ENCODE measurements at regions not wholly inside any gene's neighbourhood (a gene's known extent, or its start where the extent isn't known, plus 50 kb on each side); places are given as distances from the start of the nearest gene placed in this dataset.
"Not testable (repeated sequence)": the region's sequence is repeated elsewhere in the genome, so short reads cannot be mapped to it uniquely, and the experiment has no call there.

GRCh38 chr2:186972281-186972970, 123.5 kb upstream of the ZSWIM2 start:
- ChIA-PET POLR2A (no interaction called here), CTCF (interaction anchor here (0.6 kb wide), 1 partner anchor 78 kb away, joined by 3 read pairs; no protein-coding TSS in a partner anchor)
- TF ChIP-seq TARDBP (IDR thresholded peaks at IDR 0.05) (no peak), ZNF384 (IDR thresholded peaks at IDR 0.05) (no peak), BHLHE40 (IDR thresholded peaks at IDR 0.05; ENCODE audit: borderline replicate concordance) (no peak), HDGF (IDR thresholded peaks at IDR 0.05; ENCODE audit: borderline replicate concordance) (no peak), LEF1 (IDR thresholded peaks at IDR 0.05; ENCODE audit: borderline replicate concordance) (no peak), FOXA1 (IDR thresholded peaks at IDR 0.05) (no peak), CTBP1 (IDR thresholded peaks at IDR 0.05; ENCODE audit: borderline replicate concordance) (no peak), FOXK2 (IDR thresholded peaks at IDR 0.05) (no peak), FOXM1 (IDR thresholded peaks at IDR 0.05; ENCODE audit: borderline replicate concordance) (no peak), L3MBTL2 (conservative IDR thresholded peaks at IDR 0.05) (no peak), PKNOX1 (IDR thresholded peaks at IDR 0.05) (no peak), ARNT (IDR thresholded peaks at IDR 0.05) (no peak), NFRKB (IDR thresholded peaks at IDR 0.05) (no peak), SP1 (IDR thresholded peaks at IDR 0.05) (no peak)
- DNase-seq (ENCODE audit: extremely low spot score) = no peak

- no peak for DNase-seq (ENCODE audit: extremely low spot score)
- POLR2A ChIA-PET = no interaction called here
- TF ChIP-seq TARDBP (IDR thresholded peaks at IDR 0.05) (no peak), LEF1 (IDR thresholded peaks at IDR 0.05; ENCODE audit: borderline replicate concordance) (no peak), SP1 (IDR thresholded peaks at IDR 0.05) (no peak), ARNT (IDR thresholded peaks at IDR 0.05) (no peak), FOXK2 (IDR thresholded peaks at IDR 0.05) (no peak)
- CTCF ChIA-PET = no interaction called here
Measured at GRCh38 chr2:186968277-186968676, 119.3 kb upstream of the ZSWIM2 start.

- CTCF ChIA-PET = no interaction called here
- POLR2A ChIA-PET = no interaction called here
- DNase-seq (ENCODE audit: extremely low spot score) = no peak
Measured at GRCh38 chr2:186966015-186966414, 117.0 kb upstream of the ZSWIM2 start.

GRCh38 chr2:186962085-186962747, 113.2 kb upstream of the ZSWIM2 start:
- ChIA-PET CTCF (no interaction called here), POLR2A (no interaction called here)
- DNase-seq (ENCODE audit: extremely low spot score) = no peak
- TF ChIP-seq PKNOX1 (IDR thresholded peaks at IDR 0.05) (no peak), CTBP1 (IDR thresholded peaks at IDR 0.05; ENCODE audit: borderline replicate concordance) (no peak), FOXA1 (IDR thresholded peaks at IDR 0.05) (no peak), NFRKB (IDR thresholded peaks at IDR 0.05) (no peak), FOXM1 (IDR thresholded peaks at IDR 0.05; ENCODE audit: borderline replicate concordance) (no peak), L3MBTL2 (conservative IDR thresholded peaks at IDR 0.05) (no peak), BHLHE40 (IDR thresholded peaks at IDR 0.05; ENCODE audit: borderline replicate concordance) (no peak), SUZ12 (IDR thresholded peaks at IDR 0.05) (no peak), ARNT (IDR thresholded peaks at IDR 0.05) (no peak), ZNF384 (IDR thresholded peaks at IDR 0.05) (no peak), TARDBP (IDR thresholded peaks at IDR 0.05) (no peak), SP1 (IDR thresholded peaks at IDR 0.05) (no peak), FOXK2 (IDR thresholded peaks at IDR 0.05) (no peak), HDGF (IDR thresholded peaks at IDR 0.05; ENCODE audit: borderline replicate concordance) (no peak), LEF1 (IDR thresholded peaks at IDR 0.05; ENCODE audit: borderline replicate concordance) (no peak), ELF4 (IDR thresholded peaks at IDR 0.05) (no peak)

More at GRCh38 chr2:186966015-186966414, 117.0 kb upstream of the ZSWIM2 start:
- no peak for TF ChIP-seq SP1 (IDR thresholded peaks at IDR 0.05)
- no peak for TF ChIP-seq ELF4 (IDR thresholded peaks at IDR 0.05)
- no peak for TF ChIP-seq LEF1 (IDR thresholded peaks at IDR 0.05; ENCODE audit: borderline replicate concordance)
- TF ChIP-seq FOXK2 (IDR thresholded peaks at IDR 0.05) = no peak
- no peak for TF ChIP-seq CTBP1 (IDR thresholded peaks at IDR 0.05; ENCODE audit: borderline replicate concordance)
- TF ChIP-seq SUZ12 (IDR thresholded peaks at IDR 0.05) = no peak
- TF ChIP-seq FOXA1 (IDR thresholded peaks at IDR 0.05) = no peak
- TF ChIP-seq TARDBP (IDR thresholded peaks at IDR 0.05) = no peak
- no peak for TF ChIP-seq ARNT (IDR thresholded peaks at IDR 0.05)
- no peak for TF ChIP-seq BHLHE40 (IDR thresholded peaks at IDR 0.05; ENCODE audit: borderline replicate concordance)

- CTCF ChIA-PET = interaction anchor here (0.6 kb wide), 2 partner anchors 14 to 348 kb away, joined by 4 to 5 read pairs; no protein-coding TSS in a partner anchor
- POLR2A ChIA-PET; DNase-seq (ENCODE audit: extremely low spot score): not testable (repeated sequence)
Measured at GRCh38 chr2:186960241-186960640, 111.3 kb upstream of the ZSWIM2 start.

GRCh38 chr2:186959486-186959885, 110.5 kb upstream of the ZSWIM2 start:
- no peak for DNase-seq (ENCODE audit: extremely low spot score)
- ChIA-PET POLR2A (no interaction called here), CTCF (interaction anchor here (0.7 kb wide), 1 partner anchor 57 kb away, joined by 4 read pairs; no protein-coding TSS in a partner anchor)
- TF ChIP-seq ZNF384 (IDR thresholded peaks at IDR 0.05) = no peak
- TF ChIP-seq NFRKB (IDR thresholded peaks at IDR 0.05) = no peak
- TF ChIP-seq CTBP1 (IDR thresholded peaks at IDR 0.05; ENCODE audit: borderline replicate concordance) = no peak
- no peak for TF ChIP-seq ARNT (IDR thresholded peaks at IDR 0.05)
- no peak for TF ChIP-seq LEF1 (IDR thresholded peaks at IDR 0.05; ENCODE audit: borderline replicate concordance)
- TF ChIP-seq FOXK2 (IDR thresholded peaks at IDR 0.05) = no peak
- TF ChIP-seq FOXM1 (IDR thresholded peaks at IDR 0.05; ENCODE audit: borderline replicate concordance) = no peak
- no peak for TF ChIP-seq BHLHE40 (IDR thresholded peaks at IDR 0.05; ENCODE audit: borderline replicate concordance)
